ENCODE measurements at regions not wholly inside any gene's neighbourhood (a gene's known extent, or its start where the extent isn't known, plus 50 kb on each side); places are given as distances from the start of the nearest gene placed in this dataset.

GRCh38 chr18:8933714-8934284 lies 168.7 kb upstream of the NDUFV2 start (continued):
- TF ChIP-seq CGGBP1 (CRISPR knock-in tag; IDR thresholded peaks at IDR 0.05) = no peak
- TF ChIP-seq PCBP1 (IDR thresholded peaks at IDR 0.05; ENCODE audit: low read depth, low read length, poor library complexity, severe bottlenecking) = no peak
- TF ChIP-seq ZNF197 (CRISPR knock-in tag; IDR thresholded peaks at IDR 0.05; ENCODE audit: low read depth) = no peak
- peak; percentile 69; the same call in 1 of the 2 replicates for TF ChIP-seq TSHZ1 (CRISPR knock-in tag; IDR thresholded peaks at IDR 0.05)
- TF ChIP-seq TAF7 (tag; IDR thresholded peaks at IDR 0.05) = no peak
- TF ChIP-seq ERF (CRISPR knock-in tag; IDR thresholded peaks at IDR 0.05) = peak; percentile 17; the same call in 1 of the 2 replicates
- TF ChIP-seq PTTG1 (tag; IDR thresholded peaks at IDR 0.05; ENCODE audit: low read depth) = peak; percentile 83; the same call in 1 of the 2 replicates
- TF ChIP-seq ZNF586 (CRISPR knock-in tag; conservative IDR thresholded peaks at IDR 0.05) = no peak
- no peak for TF ChIP-seq GABPB1 (CRISPR knock-in tag; IDR thresholded peaks at IDR 0.05)
- no peak for TF ChIP-seq ZC3H11A (IDR thresholded peaks at IDR 0.05; ENCODE audit: low read depth, low read length)
- TF ChIP-seq HDAC6 (IDR thresholded peaks at IDR 0.05; ENCODE audit: low read depth, low read length) = no peak
- no peak for TF ChIP-seq SIN3A (IDR thresholded peaks at IDR 0.05; ENCODE audit: borderline replicate concordance in 2 of 2, control insufficient read depth in 1 of 2, low read depth in 2 of 2, low read length in 2 of 2)
- no peak for TF ChIP-seq ZBTB26 (CRISPR knock-in tag; IDR thresholded peaks at IDR 0.05)
- no peak for TF ChIP-seq ZNF507 (tag; conservative IDR thresholded peaks at IDR 0.05)
- TF ChIP-seq FOXK1 (CRISPR knock-in tag; IDR thresholded peaks at IDR 0.05; ENCODE audit: borderline replicate concordance) = no peak
- TF ChIP-seq E2F3 (CRISPR knock-in tag; IDR thresholded peaks at IDR 0.05) = no peak
- no peak for TF ChIP-seq KAT7 (CRISPR knock-in tag; IDR thresholded peaks at IDR 0.05; ENCODE audit: borderline replicate concordance)
- TF ChIP-seq DMBX1 (CRISPR knock-in tag; IDR thresholded peaks at IDR 0.05; ENCODE audit: borderline replicate concordance) = peak; percentile 89
- TF ChIP-seq GTF2A2 (tag; IDR thresholded peaks at IDR 0.05) = 0 out of 2 replicates have a peak, but pooled peaks have one; percentile 26
- TF ChIP-seq ZNF57 (CRISPR knock-in tag; IDR thresholded peaks at IDR 0.05) = no peak
- 0 out of 2 replicates have a peak, but pooled peaks have one; percentile 22 for TF ChIP-seq BCL6 (CRISPR knock-in tag; IDR thresholded peaks at IDR 0.05)
- no peak for TF ChIP-seq NR2C1 (IDR thresholded peaks at IDR 0.05)
- no peak for TF ChIP-seq NR2C1 (tag; IDR thresholded peaks at IDR 0.05)
- no peak for TF ChIP-seq C11orf30 (IDR thresholded peaks at IDR 0.05; ENCODE audit: low read depth)
- TF ChIP-seq ZBTB17 (CRISPR knock-in tag; IDR thresholded peaks at IDR 0.05) = 0 out of 2 replicates have a peak, but pooled peaks have one; percentile 46
- no peak for TF ChIP-seq GTF2E2 (tag; IDR thresholded peaks at IDR 0.05)
- no peak for TF ChIP-seq CEBPB (tag; IDR thresholded peaks at IDR 0.05)

All from K562 (cell line).